ENCODE measurements at regions not wholly inside any gene's neighbourhood (a gene's known extent, or its start where the extent isn't known, plus 50 kb on each side); places are given as distances from the start of the nearest gene placed in this dataset.

DNA sequence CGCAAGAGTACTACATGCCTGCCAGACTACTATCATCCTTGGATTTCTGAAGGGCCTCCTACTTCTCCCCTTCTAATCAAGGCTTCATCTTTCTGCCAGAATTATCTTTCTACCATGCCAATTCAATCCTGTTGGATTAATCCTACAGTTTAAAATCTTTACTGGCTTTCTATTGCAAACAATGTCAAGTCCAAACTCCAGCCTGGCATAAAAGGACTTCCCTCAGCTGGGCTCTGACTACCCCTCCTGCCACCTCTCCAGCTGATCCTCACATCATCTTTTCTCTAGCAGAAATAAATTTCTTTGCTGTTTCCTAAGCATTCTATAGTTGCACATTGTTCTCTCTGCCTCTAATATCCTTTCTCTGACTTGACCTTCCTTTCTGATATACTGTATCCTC lies 119.7 kb upstream of the RAD23B start:
- no peak for DNase-seq (ENCODE audit: low spot score)

DNA sequence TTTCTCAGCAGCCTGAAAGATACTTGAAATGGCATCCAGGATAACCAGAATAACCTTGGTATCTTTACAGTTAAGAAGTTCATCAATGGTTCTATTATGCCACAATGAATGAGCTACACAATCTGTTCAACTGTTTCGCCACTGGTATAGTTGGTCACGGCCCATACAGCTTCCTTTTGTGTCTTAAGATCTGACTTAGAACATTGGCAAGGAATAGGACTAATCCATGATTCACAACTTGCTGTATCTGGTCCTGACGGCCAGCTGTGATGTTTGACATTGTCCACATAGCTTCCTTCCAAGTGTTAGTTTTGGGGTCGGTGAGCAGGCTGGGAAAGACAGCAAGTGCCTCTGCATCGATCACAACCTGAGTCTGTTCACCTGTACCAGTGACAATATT lies 113.3 kb upstream of the RAD23B start:
- DNase-seq (ENCODE audit: low spot score), result no peak

DNA sequence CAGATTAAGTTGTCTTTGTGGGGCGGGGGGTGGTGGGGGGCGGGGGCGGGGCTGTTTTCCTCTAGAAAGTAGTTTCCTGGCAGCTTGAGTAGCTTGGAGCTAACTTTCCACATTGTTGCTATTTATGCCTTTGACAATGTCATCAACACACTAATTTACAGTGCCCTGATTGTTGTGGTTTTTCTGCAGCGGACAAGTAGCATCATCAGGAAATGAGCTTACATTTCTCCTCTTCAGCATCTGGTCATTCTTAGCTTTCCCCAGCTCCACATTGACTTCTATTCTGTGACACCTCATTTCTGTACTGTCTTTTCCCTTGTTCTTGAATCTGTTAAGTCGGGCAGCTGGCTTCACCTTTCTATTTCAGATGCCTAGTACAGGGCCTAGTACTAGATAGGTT lies 112.3 kb upstream of the RAD23B start:
- no peak for DNase-seq (ENCODE audit: low spot score)

DNA sequence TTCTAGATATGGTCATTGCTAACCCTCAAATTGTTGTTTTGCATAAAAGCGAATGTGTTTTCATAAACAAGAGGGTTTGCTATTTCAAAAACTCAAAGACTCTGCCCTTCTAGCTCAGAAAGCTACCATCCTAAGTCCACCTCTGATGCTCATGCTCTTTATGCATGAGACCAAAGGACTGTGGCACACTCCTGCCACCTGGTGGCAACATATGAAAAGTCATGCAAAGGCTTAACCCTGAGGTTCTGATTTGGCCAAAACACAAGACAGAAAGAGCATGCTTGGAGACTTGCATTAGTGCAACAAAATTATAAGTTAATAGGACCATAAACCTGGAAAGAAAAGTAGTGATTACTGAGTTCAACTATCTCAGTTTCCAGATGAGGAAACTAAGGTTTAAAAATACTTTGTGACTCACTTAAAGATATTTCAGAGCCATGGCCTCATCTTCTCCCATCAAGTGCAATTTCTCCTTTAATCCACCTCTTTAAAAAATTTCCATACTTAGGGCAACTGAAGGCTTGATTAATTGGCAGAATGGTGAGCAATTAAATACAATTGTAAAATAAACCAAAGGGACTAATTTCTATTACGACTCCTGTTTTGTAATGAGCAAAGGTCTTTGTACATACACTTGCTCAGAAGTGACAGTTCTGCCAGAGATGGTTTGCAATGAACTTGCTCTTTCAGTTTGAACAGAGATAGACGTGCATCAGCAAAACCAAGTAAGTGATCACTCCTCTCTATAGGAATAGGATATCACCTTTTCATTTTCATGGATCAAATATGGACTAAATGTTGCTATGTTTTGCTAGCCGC lies 110.7 kb upstream of the RAD23B start:
- DNase-seq (ENCODE audit: low spot score), result peak; percentile 75

DNA sequence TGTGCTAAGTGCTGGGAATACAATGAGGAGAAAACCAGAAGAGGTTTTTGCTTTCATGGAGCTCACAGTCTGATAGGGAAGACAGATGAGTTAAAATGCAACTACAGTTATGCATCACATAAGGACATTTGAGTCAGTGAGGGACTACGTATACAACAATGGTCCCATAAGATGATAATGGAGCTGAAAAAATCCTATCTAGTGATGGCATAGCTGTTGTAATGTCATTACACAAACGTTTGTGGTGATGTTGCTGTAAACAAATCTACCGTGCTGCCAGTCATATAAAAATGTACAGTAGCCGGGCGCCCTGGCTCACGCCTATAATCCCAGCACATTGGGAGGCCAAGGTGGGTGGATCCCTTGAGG lies 110.1 kb upstream of the RAD23B start:
- no peak for DNase-seq (ENCODE audit: low spot score)

DNA sequence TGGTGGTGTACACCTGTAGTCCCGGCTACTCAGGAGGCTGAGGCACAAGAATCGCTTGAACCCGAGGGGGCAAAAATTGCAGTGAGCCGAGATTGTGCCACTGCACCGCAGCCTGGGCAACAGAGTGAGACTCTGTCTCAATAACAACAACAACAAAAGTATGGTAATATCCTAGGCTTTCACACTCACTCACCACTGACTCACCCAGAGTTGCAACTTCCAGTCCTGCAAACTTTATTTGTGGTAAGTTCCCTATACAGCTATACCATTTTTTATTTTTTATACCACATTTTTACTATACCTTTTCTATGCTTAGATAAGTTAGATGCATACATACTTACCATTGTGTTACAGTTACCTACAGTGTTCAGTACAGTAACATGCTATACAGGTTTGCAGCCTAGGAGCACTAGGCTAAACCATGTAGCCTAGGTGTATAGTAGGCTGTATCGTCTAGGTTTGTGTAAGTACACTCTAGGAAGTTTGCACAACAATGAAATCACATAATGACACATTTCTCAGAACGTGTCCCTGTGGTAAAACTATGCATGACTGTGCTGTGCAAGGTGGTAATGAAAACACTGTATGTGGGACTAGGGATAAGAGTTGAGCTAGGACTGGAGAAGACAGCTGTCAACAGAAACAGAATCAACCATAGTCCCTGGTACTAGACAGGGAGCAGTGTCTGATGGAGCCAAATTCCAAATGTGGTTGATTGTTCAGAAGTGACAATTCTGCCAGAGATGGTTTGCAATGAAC lies 109.5 kb upstream of the RAD23B start:
- no peak for DNase-seq (ENCODE audit: low spot score)

DNA sequence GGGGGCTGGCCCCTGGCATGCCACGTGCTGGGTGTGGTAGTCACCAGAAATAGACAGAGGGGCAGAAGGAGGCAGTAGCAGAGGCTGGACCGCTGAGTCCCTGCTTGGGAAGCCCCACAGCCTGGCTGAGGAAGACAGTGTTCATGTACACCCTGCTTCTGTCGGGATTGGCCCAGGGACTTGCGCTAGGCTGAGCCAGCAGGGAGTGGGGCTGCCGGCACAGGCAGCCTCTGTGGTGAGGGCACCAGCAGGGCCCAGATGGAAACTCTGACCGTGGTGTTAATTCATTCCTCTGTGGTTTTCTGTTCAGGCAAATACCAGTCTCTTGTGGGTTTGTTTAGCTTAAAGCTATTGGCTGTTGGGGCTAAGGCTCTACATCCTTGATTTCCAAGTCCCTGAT lies 108.6 kb upstream of the RAD23B start:
- DNase-seq (ENCODE audit: low spot score), result no peak

DNA sequence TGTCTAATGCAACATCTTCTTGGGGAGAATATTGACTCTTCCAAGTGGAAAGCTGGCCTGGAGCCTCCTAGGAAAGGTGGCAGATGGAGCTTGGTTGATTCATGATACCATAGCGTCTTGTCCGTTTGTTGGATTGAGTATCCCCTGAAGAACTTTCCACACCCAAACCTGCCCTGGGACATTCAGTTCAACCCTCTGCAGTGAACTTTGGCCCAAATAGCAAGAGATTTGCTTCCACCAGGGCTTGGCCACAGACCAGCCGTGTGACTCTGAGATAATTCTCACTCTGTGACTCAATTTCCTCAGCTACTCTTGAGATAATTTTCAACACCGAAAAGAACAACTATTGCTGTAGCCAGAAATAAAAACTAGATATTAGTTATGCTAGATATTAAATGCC lies 108.0 kb upstream of the RAD23B start:
- DNase-seq (ENCODE audit: low spot score), result no peak

DNA sequence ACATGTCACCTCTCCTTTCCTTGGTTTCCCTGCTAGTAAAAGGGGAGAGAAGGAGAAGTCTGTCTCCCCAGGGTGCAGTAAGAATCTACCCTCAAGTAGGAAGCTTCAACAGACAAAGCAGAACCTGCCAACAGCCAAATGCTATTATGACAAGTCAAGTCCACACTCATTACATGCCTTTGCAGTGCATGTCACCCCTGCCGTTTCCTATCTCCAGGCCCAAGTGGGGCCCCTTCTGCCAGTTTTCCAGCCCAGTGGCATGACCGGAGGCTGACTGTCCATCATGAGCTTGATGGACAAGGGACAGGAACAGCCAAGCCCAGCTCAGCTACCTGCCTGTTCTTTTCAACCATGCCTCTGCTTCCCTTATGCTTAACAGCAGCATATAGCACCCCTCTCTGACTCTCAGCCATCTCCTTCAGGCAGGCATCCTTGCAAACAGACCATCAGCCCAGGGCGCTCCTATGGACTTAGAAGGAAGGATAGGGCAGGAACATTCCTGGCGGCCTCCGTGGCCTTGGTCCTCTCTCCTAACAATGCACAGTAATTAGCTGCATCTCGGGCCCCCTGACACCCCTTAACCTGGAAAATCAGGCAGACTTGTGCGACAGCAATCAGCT lies 107.2 kb upstream of the RAD23B start:
- peak; percentile 57 for DNase-seq (ENCODE audit: low spot score)

DNA sequence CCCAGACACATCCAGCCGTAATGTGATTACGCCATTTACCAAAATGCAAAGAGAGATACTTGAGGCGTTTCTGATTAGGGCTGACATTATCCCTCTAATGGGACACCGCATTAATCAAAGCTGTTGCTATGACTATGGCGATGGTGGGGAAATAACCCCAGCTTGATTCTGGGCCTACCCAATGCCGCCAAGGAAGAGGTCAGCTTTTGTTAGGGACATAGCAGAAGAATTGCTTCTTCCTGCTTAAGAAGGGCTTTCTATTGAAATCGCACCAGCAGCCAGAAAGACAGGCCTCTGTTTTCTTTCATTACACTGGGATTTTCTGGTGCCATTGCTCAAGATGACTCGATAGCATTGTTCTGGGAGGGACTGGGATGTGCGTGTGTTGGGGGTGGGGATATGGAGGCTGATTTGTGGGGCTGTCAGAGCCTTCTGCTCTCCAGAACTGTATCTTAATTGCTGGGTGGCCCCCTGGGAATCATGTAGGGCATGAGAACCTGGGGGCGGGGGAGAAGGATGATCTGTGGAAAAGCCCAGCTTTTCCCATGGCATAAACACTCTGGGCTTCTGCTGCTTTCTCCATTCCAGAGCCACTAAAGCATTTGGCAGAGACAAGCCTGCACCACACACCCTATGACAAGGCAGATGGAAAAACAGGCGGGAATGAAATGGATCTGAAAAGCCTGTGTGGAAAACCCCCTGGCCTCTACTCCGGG lies 106.5 kb upstream of the RAD23B start:
- peak; percentile 94 for DNase-seq (ENCODE audit: low spot score)

DNA sequence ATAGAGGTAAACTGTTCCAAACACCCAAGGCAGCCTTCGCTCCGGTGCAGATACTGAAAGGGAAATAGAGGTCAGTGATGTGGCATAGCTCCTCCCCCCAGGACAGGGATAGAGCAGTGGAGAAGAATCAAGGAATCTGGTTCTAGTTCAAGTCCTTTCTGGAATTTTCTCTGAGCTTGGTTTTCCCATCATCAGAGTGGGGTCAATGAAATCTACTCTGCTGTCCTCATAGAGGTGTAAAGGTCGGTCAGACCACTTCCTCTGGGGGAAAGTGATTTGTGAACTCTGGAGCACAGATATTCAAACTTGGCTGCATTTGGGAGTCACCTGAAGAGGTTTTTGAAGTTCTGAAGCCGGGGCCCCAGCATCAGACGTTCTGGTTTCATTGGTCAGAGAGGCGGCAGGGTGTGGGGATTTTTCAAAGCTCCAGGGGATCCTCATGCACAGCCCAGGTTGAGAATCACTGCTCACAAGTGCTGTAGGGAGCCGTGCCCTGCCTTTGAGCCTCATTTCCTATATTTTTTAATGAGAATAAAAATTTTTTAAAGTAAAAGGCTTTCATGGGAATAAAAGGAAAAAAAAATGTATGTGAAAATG lies 105.7 kb upstream of the RAD23B start:
- no peak for DNase-seq (ENCODE audit: low spot score)

DNA sequence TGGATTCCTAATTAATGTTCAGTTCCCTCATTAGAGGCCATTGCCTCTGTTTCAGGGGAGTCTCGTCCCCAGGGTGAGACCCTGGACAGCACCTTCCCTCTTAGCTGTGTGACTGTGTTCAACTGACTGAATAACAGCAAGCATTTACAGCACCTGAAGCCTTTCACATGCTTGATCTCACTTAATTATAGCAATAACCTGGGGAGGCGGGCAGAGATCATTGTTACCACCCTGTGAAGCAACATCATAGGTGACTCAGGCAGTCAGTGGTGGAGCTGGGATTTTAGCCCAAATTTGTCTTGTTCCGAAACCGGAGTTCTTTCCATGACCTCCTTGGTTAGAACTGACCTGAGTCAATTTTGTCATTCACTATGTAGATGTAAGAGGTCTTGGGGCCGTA lies 105.2 kb upstream of the RAD23B start:
- DNase-seq (ENCODE audit: low spot score), result no peak

DNA sequence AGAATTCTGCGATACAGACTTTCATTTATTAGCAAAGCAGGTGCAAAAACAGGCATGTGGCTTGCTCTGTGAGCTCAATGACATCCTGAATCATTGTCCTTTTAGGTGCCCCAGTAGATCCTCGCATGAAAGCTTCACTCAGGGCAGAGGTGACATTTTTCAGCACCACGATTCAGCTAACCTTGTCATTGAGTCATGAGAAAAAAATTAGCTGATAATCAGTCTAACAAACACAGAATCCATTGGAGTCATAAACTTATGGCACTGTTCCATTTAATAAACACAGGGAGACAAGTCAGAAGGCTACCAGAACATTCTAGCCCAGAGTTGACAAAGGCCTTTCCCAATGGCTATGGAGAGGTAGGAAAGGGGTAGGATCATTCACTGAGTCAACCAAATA lies 104.8 kb upstream of the RAD23B start:
- DNase-seq (ENCODE audit: low spot score), result no peak

DNA sequence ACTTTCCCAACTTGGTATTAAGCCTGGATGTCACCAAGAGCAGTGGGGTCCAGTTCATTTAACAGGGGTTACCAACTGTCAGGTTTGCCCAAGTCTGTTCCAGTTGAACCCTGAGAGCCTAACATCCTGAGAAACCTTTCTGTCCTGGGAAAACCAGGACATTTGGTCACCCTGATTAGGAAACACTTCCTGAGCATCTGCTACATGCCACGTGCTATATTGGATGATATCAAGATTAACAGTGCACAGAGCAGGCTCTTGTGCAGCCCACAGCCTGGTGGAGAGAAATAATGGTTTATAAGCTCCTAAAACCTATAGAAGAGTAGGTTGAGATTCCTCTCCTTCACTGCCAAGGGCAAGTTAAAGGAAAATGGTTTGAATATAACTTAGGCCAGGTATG lies 102.9 kb upstream of the RAD23B start:
- DNase-seq (ENCODE audit: low spot score), result peak; percentile 25

DNA sequence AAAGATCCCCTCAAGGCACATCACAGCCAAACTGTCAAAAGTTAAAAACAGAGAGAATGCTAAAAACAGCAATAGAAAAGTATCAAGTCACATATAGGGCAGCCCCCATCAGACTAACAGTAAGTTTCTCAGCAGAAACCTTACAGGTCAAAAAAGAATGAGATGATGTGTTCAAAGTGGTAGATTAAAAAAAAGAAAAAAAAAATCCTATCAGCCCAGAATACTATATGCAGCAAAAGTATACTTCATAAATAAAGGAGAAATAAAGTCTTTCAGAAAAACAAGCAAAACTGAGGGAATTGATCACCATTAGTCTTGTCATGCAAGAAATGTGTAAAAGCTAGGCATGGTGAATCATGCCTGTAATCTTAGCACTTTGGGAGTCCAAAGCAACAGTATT lies 99.9 kb upstream of the RAD23B start:
- no peak for DNase-seq (ENCODE audit: low spot score)

DNA sequence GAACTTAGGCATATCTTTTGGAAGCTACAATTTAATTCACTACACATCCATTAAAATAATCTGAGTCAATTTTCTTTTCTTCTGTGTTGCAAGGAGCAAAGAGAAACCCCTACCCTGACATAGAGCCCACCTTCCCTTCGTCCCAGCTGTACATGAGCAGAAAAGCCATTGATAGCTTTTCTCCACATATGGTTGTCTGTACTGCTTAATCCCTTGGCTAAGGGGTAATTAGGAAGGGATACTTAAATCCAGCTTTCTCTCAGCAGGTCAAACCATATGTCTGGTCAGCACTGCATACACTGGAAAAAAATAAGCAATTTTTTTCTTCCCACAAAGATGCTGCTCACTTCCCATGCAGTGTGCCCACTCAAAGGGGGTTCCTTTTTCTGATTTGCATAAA lies 94.7 kb upstream of the RAD23B start:
- DNase-seq (ENCODE audit: low spot score), result no peak

DNA sequence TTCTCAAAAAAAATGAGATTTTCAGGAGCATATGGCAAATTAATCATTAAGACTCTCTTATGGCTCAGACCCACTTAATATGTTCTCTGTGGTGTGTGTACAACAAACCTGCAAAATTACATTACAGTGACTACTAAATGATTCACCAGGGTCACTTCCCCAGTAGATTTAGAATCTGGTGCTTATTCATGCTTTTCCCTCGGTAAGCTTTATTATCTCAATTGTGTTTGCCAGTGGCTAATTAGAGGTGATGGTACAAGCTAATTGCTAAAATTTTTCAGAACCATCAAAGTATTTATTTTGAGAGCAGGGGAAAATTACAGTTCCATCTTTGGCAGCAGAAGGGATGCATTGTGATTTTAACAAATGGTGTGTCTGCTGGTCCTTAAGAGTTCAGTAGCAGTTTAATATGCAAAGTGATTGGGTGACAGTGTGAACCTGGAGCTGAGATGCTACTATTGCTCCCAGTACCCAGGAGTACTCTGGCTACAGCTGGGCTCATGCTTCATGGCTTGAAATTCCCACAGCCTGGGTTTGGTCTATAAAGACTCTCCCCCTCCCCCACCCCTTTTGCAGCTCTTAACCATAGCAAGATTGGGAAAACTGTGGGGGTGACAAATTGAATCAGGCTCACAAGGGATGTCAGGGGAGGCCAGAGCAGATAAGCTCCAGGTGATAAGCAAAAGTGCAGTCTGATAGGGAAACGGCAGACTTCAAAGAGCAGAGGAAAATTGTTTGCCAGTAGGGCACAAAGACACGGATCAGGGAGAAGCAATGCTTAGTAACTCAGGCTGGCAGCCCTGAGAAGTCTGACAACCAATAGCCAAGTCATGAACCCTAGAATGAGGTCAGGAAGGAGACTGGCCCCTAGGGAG lies 92.8 kb upstream of the RAD23B start:
- DNase-seq (ENCODE audit: low spot score), result peak; percentile 86

DNA sequence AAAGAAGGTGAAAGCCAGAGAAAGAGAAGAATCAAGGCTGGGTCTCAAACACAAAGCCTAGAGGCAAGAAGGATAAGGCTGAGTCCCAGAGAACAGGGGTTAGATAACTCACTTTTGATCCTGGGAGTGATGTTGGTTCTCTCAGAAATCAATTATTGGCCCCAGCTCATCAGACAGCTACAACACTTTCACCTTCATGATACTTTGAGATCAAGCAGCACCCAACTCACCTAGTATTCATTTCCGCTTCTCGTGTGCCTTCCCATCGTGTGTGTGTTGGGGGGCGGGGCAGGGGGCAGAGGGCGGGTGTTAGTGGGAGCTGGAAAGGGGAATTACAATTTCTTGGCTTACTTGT lies 92.2 kb upstream of the RAD23B start:
- DNase-seq (ENCODE audit: low spot score), result no peak

DNA sequence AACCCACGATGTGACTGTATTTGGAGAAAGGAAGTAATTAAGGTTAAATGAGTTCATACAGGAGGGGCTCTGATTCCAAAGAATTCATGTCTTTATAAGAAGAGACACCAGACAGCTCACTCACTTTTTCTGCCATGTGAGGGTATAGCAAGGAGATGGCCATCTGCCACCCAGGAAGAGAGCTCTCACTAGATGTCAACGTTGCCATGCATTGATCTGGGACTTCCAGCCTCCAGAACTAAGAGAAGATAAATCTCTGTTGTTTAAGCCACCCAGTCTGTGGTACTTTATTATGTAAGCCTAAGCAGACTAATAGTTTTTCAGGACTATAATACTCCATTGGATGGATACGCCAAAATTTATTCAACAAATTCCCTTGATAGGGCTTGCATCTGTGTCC lies 89.8 kb upstream of the RAD23B start:
- no peak for DNase-seq (ENCODE audit: low spot score)

DNA sequence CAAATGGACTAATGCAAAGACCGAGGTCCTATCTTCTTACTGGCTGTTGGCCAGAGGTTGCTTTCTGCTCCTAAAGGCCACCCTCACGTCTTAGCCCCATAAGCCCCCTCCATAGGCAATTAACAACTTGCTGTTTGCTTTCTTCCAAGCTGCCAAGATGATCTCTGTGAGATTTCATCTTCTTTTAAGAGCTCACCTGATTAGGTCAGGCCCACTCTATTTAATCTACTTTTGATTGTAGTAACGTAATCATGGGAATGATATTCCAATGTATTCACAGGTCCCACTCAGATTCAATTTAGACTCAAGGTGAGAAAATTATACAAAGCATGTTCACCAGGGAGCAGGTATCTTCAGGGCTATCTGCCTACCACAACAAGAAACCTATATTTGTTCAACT lies 84.4 kb upstream of the RAD23B start:
- no peak for DNase-seq (ENCODE audit: low spot score)

DNA sequence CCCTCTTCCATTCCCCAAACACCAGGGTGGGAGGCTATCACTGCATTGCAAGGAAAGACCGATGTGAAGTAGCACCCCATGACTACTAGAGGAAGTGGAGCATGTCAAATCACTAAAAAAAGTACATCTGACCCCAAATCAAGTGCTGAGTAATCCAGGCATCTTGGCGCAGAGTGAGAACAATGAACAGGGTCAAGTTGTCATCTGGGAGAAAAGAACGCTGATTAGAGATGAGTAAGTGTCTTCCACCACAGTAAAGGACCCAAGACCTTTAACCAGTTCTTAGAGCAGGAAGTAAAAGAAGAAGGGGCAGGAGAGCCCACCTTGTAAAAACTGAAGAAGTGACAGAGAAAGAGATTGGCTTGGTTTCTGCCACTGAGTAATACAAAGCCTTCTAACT lies 75.0 kb upstream of the RAD23B start:
- no peak for DNase-seq (ENCODE audit: low spot score)
